ENCODE measurements at regions not wholly inside any gene's neighbourhood (a gene's known extent, or its start where the extent isn't known, plus 50 kb on each side); places are given as distances from the start of the nearest gene placed in this dataset.

DNA sequence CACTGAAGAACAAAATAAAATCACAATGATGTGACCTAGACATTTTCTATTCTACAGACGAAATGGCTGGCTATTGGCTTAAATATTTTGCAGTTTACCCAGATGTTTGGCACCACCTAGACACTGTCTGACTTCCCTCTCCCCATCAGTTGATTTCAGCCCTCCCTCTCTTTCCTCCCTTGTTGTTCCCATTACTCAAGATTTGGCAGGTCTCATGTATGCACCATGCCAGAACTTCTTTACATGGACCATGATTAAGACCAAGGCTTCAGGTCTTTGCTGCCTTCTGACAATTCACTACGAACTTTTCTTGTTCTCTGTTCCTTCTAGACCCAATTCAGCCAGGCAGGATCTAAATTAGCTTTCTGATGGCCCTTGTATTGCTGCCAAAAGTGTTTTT, 66.6 kb upstream of the GDNF start:
- TF ChIP-seq TCF7L2 (IDR thresholded peaks at IDR 0.05; ENCODE audit: borderline replicate concordance, extremely low read depth, insufficient read depth, insufficient read length) (no peak), CBX3 (IDR thresholded peaks at IDR 0.05; ENCODE audit: low read depth) (no peak), EZH2phosphoT487 (IDR thresholded peaks at IDR 0.05; ENCODE audit: borderline replicate concordance) (no peak), FOSL1 (IDR thresholded peaks at IDR 0.05; ENCODE audit: low read depth) (no peak), JUND (IDR thresholded peaks at IDR 0.05) (no peak), EGR1 (IDR thresholded peaks at IDR 0.05; ENCODE audit: low read depth) (no peak), SP1 (IDR thresholded peaks at IDR 0.05; ENCODE audit: low read depth) (no peak), MAX (IDR thresholded peaks at IDR 0.05) (no peak), POLR2A (IDR thresholded peaks at IDR 0.05; ENCODE audit: borderline replicate concordance, extremely low read depth, insufficient read depth, insufficient read length) (no peak), ELF1 (IDR thresholded peaks at IDR 0.05; ENCODE audit: borderline replicate concordance, low read depth) (no peak), ATF3 (IDR thresholded peaks at IDR 0.05) (no peak)

DNA sequence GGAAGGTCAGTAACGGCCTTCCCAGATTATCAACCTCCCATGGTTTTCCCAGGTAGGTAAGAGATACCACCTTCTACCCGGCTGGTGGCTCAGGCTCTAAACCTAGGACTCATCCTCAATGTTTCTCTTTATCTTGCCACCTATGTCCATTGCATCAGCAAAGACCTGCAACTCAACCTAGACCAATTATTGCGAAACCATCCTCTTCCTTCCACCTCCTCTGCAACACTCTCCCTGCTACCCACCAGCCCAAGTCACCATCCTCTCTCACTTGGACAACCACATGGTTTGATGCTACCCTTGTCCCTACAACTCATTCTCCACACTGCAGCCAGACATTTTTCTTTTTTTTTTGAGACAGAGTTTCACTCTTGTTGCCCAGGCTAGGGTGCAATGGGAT, 65.4 kb upstream of the GDNF start:
- POLR2A ChIA-PET = no interaction called here
- intact Hi-C loops (cut with micrococcal nuclease) = no loop called here
- BruUV-seq (replicated peaks) = no TSS peak
- Histone ChIP-seq H3K9me3 (ENCODE audit: control insufficient read depth in 1 of 2, insufficient read depth in 1 of 2, low read depth in 1 of 2, low read length in 2 of 2) (no peaks in the 10 kb centered on the region), H3K9ac (ENCODE audit: low read length) (no peak overlapping the region), H3K27ac (ENCODE audit: low read depth, low read length) (no peak overlapping the region), H2AFZ (ENCODE audit: low read depth, low read length, poor library complexity, severe bottlenecking) (no peak overlapping the region), H3K4me2 (ENCODE audit: low read length) (no peak overlapping the region), H3K27me3 (ENCODE audit: insufficient read depth, low read length) (peaks cover 8% of the 10 kb centered on the region; the same call in 1 of the 2 replicates), H3K9me2 (ENCODE audit: insufficient read depth) (no peaks in the 10 kb centered on the region), H4K20me1 (ENCODE audit: insufficient read depth) (no peaks in the 10 kb centered on the region), H3K79me2 (ENCODE audit: insufficient read depth, low read length) (no peaks in the 10 kb centered on the region), H3K36me3 (ENCODE audit: control insufficient read depth in 1 of 2, insufficient read depth in 2 of 2, low read length in 2 of 2) (no peaks in the 10 kb centered on the region), H3K4me3 (replicated peaks in 1 of 2; ENCODE audit: low read depth in 1 of 2, low read length in 2 of 2) (no peak overlapping the region), H3K4me1 (ENCODE audit: control insufficient read depth in 1 of 2, insufficient read depth in 2 of 2, low read length in 2 of 2) (no peaks in the 10 kb centered on the region)
- ATAC-seq = no peak
- RAD21 ChIA-PET (ENCODE audit: low non-redundant PET in 1 of 2, low total read pairs in 2 of 2, uncharacterized antibody in 2 of 2, unreplicated experiment in 2 of 2) = no interaction called here
- DNase-seq (ENCODE audit: low read depth, low spot score) = no peak
- CTCF ChIA-PET = no interaction called here
- TF ChIP-seq MAX (IDR thresholded peaks at IDR 0.05) = no peak
- no peak for TF ChIP-seq ZFX (IDR thresholded peaks at IDR 0.05)
- no peak for TF ChIP-seq TCF7L2 (IDR thresholded peaks at IDR 0.05; ENCODE audit: borderline replicate concordance, extremely low read depth, insufficient read depth, insufficient read length)
- no peak for TF ChIP-seq CEBPB (IDR thresholded peaks at IDR 0.05; ENCODE audit: low read depth)
- no peak for TF ChIP-seq SP1 (IDR thresholded peaks at IDR 0.05; ENCODE audit: low read depth)
- no peak for TF ChIP-seq SRF (IDR thresholded peaks at IDR 0.05; ENCODE audit: low read depth)
- no peak for TF ChIP-seq ATF3 (IDR thresholded peaks at IDR 0.05)
- no peak for TF ChIP-seq POLR2AphosphoS5 (IDR thresholded peaks at IDR 0.05; ENCODE audit: low read depth, low read length)
- no peak for TF ChIP-seq RAD21 (IDR thresholded peaks at IDR 0.05; ENCODE audit: low read depth)
- no peak for TF ChIP-seq JUND (IDR thresholded peaks at IDR 0.05)
- TF ChIP-seq YY1 (IDR thresholded peaks at IDR 0.05; ENCODE audit: extremely low read depth, insufficient replicate concordance, low read depth, low read length) = no peak
- TF ChIP-seq EZH2phosphoT487 (IDR thresholded peaks at IDR 0.05; ENCODE audit: borderline replicate concordance) = no peak
- TF ChIP-seq ZNF274 (IDR thresholded peaks at IDR 0.05; ENCODE audit: low read depth, low read length) = no peak
- TF ChIP-seq CBX3 (IDR thresholded peaks at IDR 0.05; ENCODE audit: low read depth) = no peak
- no peak for TF ChIP-seq EZH2 (IDR thresholded peaks at IDR 0.05)
- TF ChIP-seq ELF1 (IDR thresholded peaks at IDR 0.05; ENCODE audit: borderline replicate concordance, low read depth) = no peak

More for the DNA sequence above, 66.6 kb upstream of the GDNF start:
- Histone ChIP-seq H3K9me3 (ENCODE audit: control insufficient read depth in 1 of 2, insufficient read depth in 1 of 2, low read depth in 1 of 2, low read length in 2 of 2) (no peaks in the 10 kb centered on the region), H3K4me3 (replicated peaks in 1 of 2; ENCODE audit: low read depth in 1 of 2, low read length in 2 of 2) (no peak overlapping the region), H3K4me1 (ENCODE audit: control insufficient read depth in 1 of 2, insufficient read depth in 2 of 2, low read length in 2 of 2) (no peaks in the 10 kb centered on the region), H3K9ac (ENCODE audit: low read length) (no peak overlapping the region), H3K4me2 (ENCODE audit: low read length) (no peak overlapping the region), H3K27me3 (ENCODE audit: insufficient read depth, low read length) (peaks cover 16% of the 10 kb centered on the region; the same call in 1 of the 2 replicates), H3K9me2 (ENCODE audit: insufficient read depth) (no peaks in the 10 kb centered on the region), H2AFZ (ENCODE audit: low read depth, low read length, poor library complexity, severe bottlenecking) (no peak overlapping the region), H3K36me3 (ENCODE audit: control insufficient read depth in 1 of 2, insufficient read depth in 2 of 2, low read length in 2 of 2) (no peaks in the 10 kb centered on the region), H3K79me2 (ENCODE audit: insufficient read depth, low read length) (no peaks in the 10 kb centered on the region), H3K27ac (ENCODE audit: low read depth, low read length) (no peak overlapping the region), H4K20me1 (ENCODE audit: insufficient read depth) (no peaks in the 10 kb centered on the region)
- ATAC-seq (no peak), DNase-seq (ENCODE audit: low read depth, low spot score) (no peak)
- intact Hi-C loops (cut with micrococcal nuclease) = no loop called here
- no TSS peak for BruUV-seq (replicated peaks)
- ChIA-PET RAD21 (ENCODE audit: low non-redundant PET in 1 of 2, low total read pairs in 2 of 2, uncharacterized antibody in 2 of 2, unreplicated experiment in 2 of 2) (no interaction called here), POLR2A (no interaction called here), CTCF (no interaction called here)
